SU-DHL-6 (cell line): ENCODE measurements at regions not wholly inside any gene's neighbourhood (a gene's known extent, or its start where the extent isn't known, plus 50 kb on each side); places are given as distances from the start of the nearest gene placed in this dataset.

ENCODE experiments used
- H2AFZ ChIP-seq: fragments of 200-600 bp; sonication (generic); 2 replicates; pipeline ENCODE4 v1.6.1; 2014; ENCODE audit warnings: low read depth, mild to moderate bottlenecking, moderate library complexity, mixed read lengths, antibody characterized with exemption, low read length; ENCODE audit not compliant: severe bottlenecking
- H3F3A ChIP-seq: fragments of 200-600 bp; shearing (Covaris generic); 2 replicates; pipeline ENCODE4 v1.6.0; 2016; ENCODE audit warnings: antibody characterized with exemption, mild to moderate bottlenecking; ENCODE audit not compliant: insufficient read depth
- H3K27ac ChIP-seq: fragments of 200-600 bp; sonication (generic); 2 replicates; pipeline ENCODE4 v1.5.1; 2016; ENCODE audit warnings: low read depth, mild to moderate bottlenecking, low read length, moderate library complexity, mixed read lengths
- H3K27me3 ChIP-seq: fragments of 200-600 bp; sonication (generic), shearing (Covaris generic); 2 replicates; pipeline ENCODE4 v1.6.0; 2014; ENCODE audit warnings: mild to moderate bottlenecking, low read length
- H3K36me3 ChIP-seq: fragments of 200-600 bp; sonication (generic); 2 replicates; pipeline ENCODE4 v1.6.1; 2014; ENCODE audit warnings: mild to moderate bottlenecking, low read length, mixed read lengths
- H3K4me2 ChIP-seq: fragments of 300-600, 200-600 bp; shearing (Covaris generic), sonication (generic); 2 replicates; pipeline ENCODE4 v1.6.0; 2014; ENCODE audit warnings: low read length, low read depth, mild to moderate bottlenecking; ENCODE audit not compliant: poor library complexity, severe bottlenecking
- H3K4me3 ChIP-seq: fragments of 200-600 bp; sonication (generic); 2 replicates; pipeline ENCODE4 v1.5.1; 2014; ENCODE audit warnings: antibody characterized with exemption, low read length, mild to moderate bottlenecking, mixed read lengths; ENCODE audit not compliant: insufficient read depth, poor library complexity, severe bottlenecking
- H3K79me2 ChIP-seq: fragments of 200-600 bp; sonication (generic); 2 replicates; pipeline ENCODE4 v1.6.1; 2014; ENCODE audit warnings: mild to moderate bottlenecking, low read length, moderate library complexity; ENCODE audit not compliant: insufficient read depth
- H3K9ac ChIP-seq: fragments of 200-600 bp; sonication (generic); 2 replicates; pipeline ENCODE4 v1.7.0; 2014; ENCODE audit warnings: mild to moderate bottlenecking, low read length
- H3K9me2 ChIP-seq: fragments of 200-600 bp; sonication (generic); replicated peaks from 2 replicates; pipeline ENCODE4 v1.6.1; 2014; ENCODE audit warnings: low read length; ENCODE audit not compliant: insufficient read depth
- H3K9me3 ChIP-seq: fragments of 200-600 bp; sonication (generic); 2 replicates; pipeline ENCODE4 v1.6.1; 2014; ENCODE audit warnings: low read length, mixed read lengths; ENCODE audit not compliant: insufficient read depth
- H4K20me1 ChIP-seq: fragments of 200-600 bp; sonication (generic); 2 replicates; pipeline ENCODE4 v1.6.1; 2014; ENCODE audit warnings: low read depth, mild to moderate bottlenecking, antibody characterized with exemption, low read length, moderate library complexity, mixed read lengths
- CTCF ChIP-seq: fragments of 200-600 bp; sonication (generic); IDR thresholded peaks from one replicate; pipeline ENCODE4 v1.5.1; 2017; ENCODE audit warnings: antibody characterized with exemption, mild to moderate bottlenecking, low read length, moderate library complexity; ENCODE audit not compliant: insufficient read depth, poor library complexity, severe bottlenecking
- EZH2phosphoT487 ChIP-seq: fragments of 200-600 bp; sonication (generic), shearing (Covaris generic); conservative IDR thresholded peaks from 2 replicates; pipeline ENCODE4 v1.6.1; 2018; ENCODE audit warnings: mild to moderate bottlenecking, antibody characterized with exemption, low read length, moderate library complexity, mixed read lengths

- no peaks in the 10 kb centered on the region for H3K79me2 ChIP-seq
- TF ChIP-seq EZH2phosphoT487, result no peak
- TF ChIP-seq CTCF, result no peak
- no peaks in the 10 kb centered on the region for H3F3A ChIP-seq
- H3K27me3 ChIP-seq, result no peaks in the 10 kb centered on the region
- no peak overlapping the region for H3K27ac ChIP-seq
- no peak overlapping the region for H2AFZ ChIP-seq
- H3K9me3 ChIP-seq, result no peaks in the 10 kb centered on the region
- no peak overlapping the region for H3K9ac ChIP-seq
- no peak overlapping the region for H3K4me3 ChIP-seq
- no peaks in the 10 kb centered on the region for H3K9me2 ChIP-seq
- H3K36me3 ChIP-seq, result no peaks in the 10 kb centered on the region
- H3K4me2 ChIP-seq, result no peak overlapping the region
- no peaks in the 10 kb centered on the region for H4K20me1 ChIP-seq
Measured at GRCh38 chr13:84315527-84315926, 433.3 kb upstream of the SLITRK1 start.

- H3F3A ChIP-seq, result no peaks in the 10 kb centered on the region
- no peak for TF ChIP-seq EZH2phosphoT487
- no peak for TF ChIP-seq CTCF
- no peaks in the 10 kb centered on the region for H3K36me3 ChIP-seq
- H3K9ac ChIP-seq, result no peak overlapping the region
- no peak overlapping the region for H3K4me3 ChIP-seq
- no peak overlapping the region for H3K4me2 ChIP-seq
- no peaks in the 10 kb centered on the region for H3K9me3 ChIP-seq
- H4K20me1 ChIP-seq, result no peaks in the 10 kb centered on the region
- H3K27ac ChIP-seq, result no peak overlapping the region
- H3K27me3 ChIP-seq, result no peaks in the 10 kb centered on the region
- H3K79me2 ChIP-seq, result no peaks in the 10 kb centered on the region
- no peaks in the 10 kb centered on the region for H3K9me2 ChIP-seq
- no peak overlapping the region for H2AFZ ChIP-seq
Measured at GRCh38 chr13:84303035-84303434, 420.8 kb upstream of the SLITRK1 start.

GRCh38 chr13:84297251-84297650 is 415.0 kb upstream of the SLITRK1 start:
- no peaks in the 10 kb centered on the region for H3K9me2 ChIP-seq
- no peaks in the 10 kb centered on the region for H3K27me3 ChIP-seq
- no peak overlapping the region for H3K4me2 ChIP-seq
- H3K79me2 ChIP-seq, result no peaks in the 10 kb centered on the region
- no peak overlapping the region for H3K27ac ChIP-seq
- H3K9me3 ChIP-seq, result no peaks in the 10 kb centered on the region
- H3K4me3 ChIP-seq, result no peak overlapping the region
- H2AFZ ChIP-seq, result no peak overlapping the region
- H3K36me3 ChIP-seq, result no peaks in the 10 kb centered on the region
- no peaks in the 10 kb centered on the region for H4K20me1 ChIP-seq
- no peak overlapping the region for H3K9ac ChIP-seq
- no peak for TF ChIP-seq CTCF
- no peak for TF ChIP-seq EZH2phosphoT487
- H3F3A ChIP-seq, result no peaks in the 10 kb centered on the region
